Fibroblast of lung (primary cell): ENCODE measurements at regions not wholly inside any gene's neighbourhood (a gene's known extent, or its start where the extent isn't known, plus 50 kb on each side); places are given as distances from the start of the nearest gene placed in this dataset.

ENCODE experiments used
- DNase-seq, 2 donors: peaks; one replicate each; pipeline versions ENCODE4 v3.0.0 to v3.0.0-alpha.2; 2010; ENCODE audit warnings: low read depth in 2 of 2
- H2AFZ ChIP-seq: 2 replicates; pipeline ENCODE4 v1.5.1; 2012; ENCODE audit warnings: low read length, control low read depth, inconsistent platforms
- H3K27ac ChIP-seq: 2 replicates; pipeline ENCODE4 v1.5.1; 2011; ENCODE audit warnings: low read length, control low read depth; ENCODE audit not compliant: insufficient read depth
- H3K27me3 ChIP-seq: 2 replicates; pipeline ENCODE4 v1.5.1; 2011; ENCODE audit warnings: mild to moderate bottlenecking, low read length; ENCODE audit not compliant: control insufficient read depth, insufficient read depth
- H3K36me3 ChIP-seq: 2 replicates; pipeline ENCODE4 v1.5.1; 2011; ENCODE audit warnings: low read length; ENCODE audit not compliant: control insufficient read depth, insufficient read depth
- H3K4me1 ChIP-seq: 2 replicates; pipeline ENCODE4 v1.5.1; 2011; ENCODE audit warnings: low read length; ENCODE audit not compliant: control insufficient read depth, insufficient read depth; ENCODE audit errors: extremely low read depth
- H3K4me2 ChIP-seq: 2 replicates; pipeline ENCODE4 v1.5.1; 2011; ENCODE audit warnings: low read length, control low read depth; ENCODE audit not compliant: insufficient read depth; ENCODE audit errors: extremely low read depth
- H3K4me3 ChIP-seq, 4 experiments: fragments of 200-600 bp in 1 of 4; sonication (generic) in 1 of 4; replicated peaks in 1 of 4; 2 replicates each; pipeline ENCODE4 v1.5.1; 2011 to 2016; ENCODE audit warnings: low read length in 4 of 4, low read depth in 3 of 4, mild to moderate bottlenecking in 3 of 4, control low read depth in 2 of 4, inconsistent platforms in 1 of 4, mixed read lengths in 1 of 4; ENCODE audit not compliant: insufficient read depth in 1 of 4; ENCODE audit errors: control extremely low read depth in 1 of 4
- H3K79me2 ChIP-seq: 2 replicates; pipeline ENCODE4 v1.5.1; 2012; ENCODE audit warnings: mild to moderate bottlenecking, low read length, inconsistent platforms; ENCODE audit not compliant: control insufficient read depth, insufficient read depth
- H3K9ac ChIP-seq: 2 replicates; pipeline ENCODE4 v1.5.1; 2011; ENCODE audit warnings: mild to moderate bottlenecking, low read length, control low read depth; ENCODE audit not compliant: insufficient read depth
- H3K9me3 ChIP-seq: 2 replicates; pipeline ENCODE4 v1.5.1; 2012; ENCODE audit warnings: low read depth, low read length; ENCODE audit not compliant: control insufficient read depth, insufficient read depth
- H4K20me1 ChIP-seq: 2 replicates; pipeline ENCODE4 v1.5.1; 2011; ENCODE audit warnings: low read length; ENCODE audit not compliant: control insufficient read depth, insufficient read depth; ENCODE audit errors: extremely low read depth
- EZH2 ChIP-seq: IDR thresholded peaks from 2 replicates; pipeline ENCODE4 v1.5.1; 2012; ENCODE audit warnings: low read length, control low read depth, mild to moderate bottlenecking; ENCODE audit errors: missing control alignments
- TF ChIP-seq, protein P1 (sequence below), 2 donors: IDR thresholded peaks in 1 of 2; conservative IDR thresholded peaks in 1 of 2; 1 replicate in 1 of 2; 2 replicates in 1 of 2; pipeline ENCODE4 v1.5.1; 2011 to 2012; ENCODE audit warnings: low read length in 2 of 2, control low read depth in 1 of 2, inconsistent platforms in 1 of 2, low read depth in 1 of 2, mild to moderate bottlenecking in 1 of 2

DNA sequence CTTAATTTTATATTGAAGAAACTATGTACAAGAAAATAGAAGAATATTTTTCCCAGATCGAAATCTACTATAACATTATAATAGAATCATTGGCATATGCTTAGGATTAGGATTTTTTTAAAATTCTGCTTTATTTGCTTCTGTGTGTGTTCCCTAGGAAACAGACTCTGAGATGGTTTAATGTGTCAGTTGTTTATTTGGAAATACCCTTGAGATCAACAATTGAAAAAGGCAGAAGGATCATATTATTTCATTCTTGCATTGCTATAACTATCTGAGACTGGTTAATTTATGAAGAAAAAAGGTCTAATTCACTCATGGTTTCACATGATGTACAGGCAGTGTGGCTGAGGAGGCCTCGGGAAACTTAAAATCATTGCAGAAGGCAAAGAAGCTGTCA, 622.6 kb downstream of the PRR16 start:
- no peaks in the 10 kb centered on the region for H4K20me1 ChIP-seq
- H3K4me2 ChIP-seq = no peak overlapping the region
- H3K79me2 ChIP-seq = no peaks in the 10 kb centered on the region
- DNase-seq = no peak
- no peaks in the 10 kb centered on the region for H3K27me3 ChIP-seq
- no peaks in the 10 kb centered on the region for H3K36me3 ChIP-seq
- H2AFZ ChIP-seq = no peak overlapping the region
- H3K9ac ChIP-seq = no peak overlapping the region
- no peak for TF ChIP-seq EZH2
- TF ChIP-seq, protein P1, sequence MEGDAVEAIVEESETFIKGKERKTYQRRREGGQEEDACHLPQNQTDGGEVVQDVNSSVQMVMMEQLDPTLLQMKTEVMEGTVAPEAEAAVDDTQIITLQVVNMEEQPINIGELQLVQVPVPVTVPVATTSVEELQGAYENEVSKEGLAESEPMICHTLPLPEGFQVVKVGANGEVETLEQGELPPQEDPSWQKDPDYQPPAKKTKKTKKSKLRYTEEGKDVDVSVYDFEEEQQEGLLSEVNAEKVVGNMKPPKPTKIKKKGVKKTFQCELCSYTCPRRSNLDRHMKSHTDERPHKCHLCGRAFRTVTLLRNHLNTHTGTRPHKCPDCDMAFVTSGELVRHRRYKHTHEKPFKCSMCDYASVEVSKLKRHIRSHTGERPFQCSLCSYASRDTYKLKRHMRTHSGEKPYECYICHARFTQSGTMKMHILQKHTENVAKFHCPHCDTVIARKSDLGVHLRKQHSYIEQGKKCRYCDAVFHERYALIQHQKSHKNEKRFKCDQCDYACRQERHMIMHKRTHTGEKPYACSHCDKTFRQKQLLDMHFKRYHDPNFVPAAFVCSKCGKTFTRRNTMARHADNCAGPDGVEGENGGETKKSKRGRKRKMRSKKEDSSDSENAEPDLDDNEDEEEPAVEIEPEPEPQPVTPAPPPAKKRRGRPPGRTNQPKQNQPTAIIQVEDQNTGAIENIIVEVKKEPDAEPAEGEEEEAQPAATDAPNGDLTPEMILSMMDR (conservative IDR thresholded peaks at IDR 0.05 in 1 of 2, IDR thresholded peaks at IDR 0.05 in 1 of 2; ENCODE audit: low read depth in 1 of 2, low read length in 2 of 2) = no peak
- no peaks in the 10 kb centered on the region for H3K4me1 ChIP-seq
- H3K9me3 ChIP-seq = no peaks in the 10 kb centered on the region
- H3K4me3 ChIP-seq = no peak overlapping the region
- no peak overlapping the region for H3K27ac ChIP-seq

DNA sequence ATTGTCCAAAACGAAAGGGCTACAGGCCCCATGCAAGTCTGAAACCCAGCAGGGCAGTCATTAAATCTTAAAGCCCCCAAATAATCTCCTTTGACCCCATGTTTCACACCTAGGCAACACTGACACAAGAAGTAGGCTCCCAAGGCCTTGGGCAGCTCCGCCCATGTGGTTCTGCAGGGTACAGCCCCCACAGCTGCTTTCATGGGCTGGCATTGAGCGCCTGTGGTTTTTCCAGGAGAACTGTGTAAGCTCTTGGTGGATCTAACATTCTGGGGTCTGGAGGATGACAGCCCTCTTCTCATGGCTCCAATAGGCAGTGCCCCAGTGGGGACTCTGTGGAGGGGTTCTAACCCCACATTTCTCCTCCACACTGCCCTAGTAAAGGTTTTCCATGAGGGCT, 623.5 kb downstream of the PRR16 start:
- no peak for DNase-seq
- H3K27me3 ChIP-seq = no peaks in the 10 kb centered on the region
- TF ChIP-seq, protein P1 (conservative IDR thresholded peaks at IDR 0.05 in 1 of 2, IDR thresholded peaks at IDR 0.05 in 1 of 2; ENCODE audit: low read depth in 1 of 2, low read length in 2 of 2) = no peak
- TF ChIP-seq EZH2 = no peak
- no peak overlapping the region for H3K9ac ChIP-seq
- H3K4me3 ChIP-seq = no peak overlapping the region
- no peaks in the 10 kb centered on the region for H4K20me1 ChIP-seq
- H3K9me3 ChIP-seq = no peaks in the 10 kb centered on the region
- H3K79me2 ChIP-seq = no peaks in the 10 kb centered on the region
- H2AFZ ChIP-seq = no peak overlapping the region
- H3K4me1 ChIP-seq = no peaks in the 10 kb centered on the region
- no peak overlapping the region for H3K27ac ChIP-seq
- H3K36me3 ChIP-seq = no peaks in the 10 kb centered on the region
- H3K4me2 ChIP-seq = no peak overlapping the region

DNA sequence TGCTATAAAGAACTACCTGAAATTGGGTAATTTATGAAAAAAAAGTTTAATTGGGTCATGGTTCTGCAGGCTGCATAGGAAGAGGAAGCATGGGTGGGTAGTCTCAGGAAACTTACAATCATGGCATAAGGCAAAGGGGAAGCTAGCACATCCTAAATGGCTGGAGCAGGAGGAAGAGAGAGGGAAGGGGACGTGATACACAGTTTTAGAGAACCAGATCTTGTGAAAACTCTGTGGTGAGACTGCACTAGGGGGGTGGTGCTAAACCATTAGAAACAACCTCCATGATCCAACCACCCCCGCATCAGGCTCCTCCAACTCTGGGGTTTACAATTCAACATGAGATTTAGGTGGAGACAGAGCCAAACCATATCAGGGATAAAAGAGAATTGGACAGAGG, 624.2 kb downstream of the PRR16 start:
- no peak for TF ChIP-seq EZH2
- TF ChIP-seq, protein P1 (conservative IDR thresholded peaks at IDR 0.05 in 1 of 2, IDR thresholded peaks at IDR 0.05 in 1 of 2; ENCODE audit: low read depth in 1 of 2, low read length in 2 of 2) = no peak
- H3K27ac ChIP-seq = no peak overlapping the region
- H3K36me3 ChIP-seq = no peaks in the 10 kb centered on the region
- no peak overlapping the region for H3K4me3 ChIP-seq
- H3K79me2 ChIP-seq = no peaks in the 10 kb centered on the region
- no peaks in the 10 kb centered on the region for H3K9me3 ChIP-seq
- H3K4me2 ChIP-seq = no peak overlapping the region
- H3K9ac ChIP-seq = no peak overlapping the region
- H2AFZ ChIP-seq = no peak overlapping the region
- H3K4me1 ChIP-seq = no peaks in the 10 kb centered on the region
- H4K20me1 ChIP-seq = no peaks in the 10 kb centered on the region
- H3K27me3 ChIP-seq = no peaks in the 10 kb centered on the region
- no peak for DNase-seq
